Adrenal gland (tissue), 9 donors: ENCODE measurements at regions not wholly inside any gene's neighbourhood (a gene's known extent, or its start where the extent isn't known, plus 50 kb on each side); places are given as distances from the start of the nearest gene placed in this dataset.

Experiments used
- DNase-seq, 7 donors: peaks; one replicate each; pipeline ENCODE4 v3.0.0-alpha.2; 2019 to 2020
- H3K27ac ChIP-seq, 5 donors: fragments of 200-600 bp; sonication (generic) in 4 of 5; 1 replicate in 3 of 5; 2 replicates in 2 of 5; pipeline versions ENCODE4 v1.5.1 to v1.8.0; 2016 to 2020; ENCODE audit warnings: mild to moderate bottlenecking in 1 of 5
- H3K27me3 ChIP-seq: fragments of 200-600 bp; 2 replicates; pipeline ENCODE4 v1.8.0; 2021
- H3K36me3 ChIP-seq, 2 donors: fragments of 200-600 bp; replicated peaks in 1 of 2; 1 replicate in 1 of 2; 2 replicates in 1 of 2; pipeline versions ENCODE4 v1.5.1 to v1.8.0; 2018 to 2022
- H3K4me1 ChIP-seq, 2 donors: fragments of 200-600 bp; replicated peaks in 1 of 2; 1 replicate in 1 of 2; 2 replicates in 1 of 2; pipeline versions ENCODE4 v1.5.1 to v1.8.0; 2018 to 2021
- H3K4me3 ChIP-seq, 4 donors: fragments of 200-600 bp; sonication (generic) in 3 of 4; one replicate each; pipeline ENCODE4 v1.5.1; 2016 to 2018
- H3K9me3 ChIP-seq, 3 donors: fragments of 200-600 bp; sonication (generic) in 1 of 3; replicated peaks in 1 of 3; 1 replicate in 2 of 3; 2 replicates in 1 of 3; pipeline versions ENCODE4 v1.5.1 to v1.8.0; 2016 to 2021
- POLR2A ChIP-seq, 2 donors: fragments of 450-650 bp; IDR thresholded peaks; one replicate each; pipeline ENCODE4 v1.6.1; 2017; ENCODE audit warnings: antibody characterized with exemption in 2 of 2, mild to moderate bottlenecking in 2 of 2, moderate library complexity in 1 of 2
- WGBS, 4 donors: extraction: QIAGEN DNeasy Blood & Tissue Kit in 2 of 4; methylation state at CpG; one replicate each; pipeline versions ENCODE4 v1.1.5 to v1.1.7; 2013 to 2017; 5-methylcytosine and 5-hydroxymethylcytosine counted together
- intact Hi-C, 2 donors: fragments of 100-400 bp; cut with DNase I; formaldehyde crosslinking; loops; one replicate each; pipeline versions ENCODE4 v1.14.1 to v1.15.0; 2022 to 2023
- TF ChIP-seq, protein P1 (sequence below), 6 experiments: fragments of 450-650 bp in 4 of 6; fragments of 200-600 bp in 2 of 6; sonication (generic) in 1 of 6; IDR thresholded peaks; 1 replicate in 5 of 6; 2 replicates in 1 of 6; pipeline versions ENCODE4 v1.5.1 to v1.8.0; 2016 to 2021; ENCODE audit warnings: antibody characterized with exemption in 6 of 6, mild to moderate bottlenecking in 2 of 6, moderate library complexity in 1 of 6
- donor health status: healthy with polysubstance abuse.
- donor health status: Bipolar disorder and iron deficiency.
- donor health status: DM: yes; HTN: yes; CAD: no.
- donor health status: DM: no; HTN: no; CAD: no.
- donor health status: DM: no; HTN: no; CAD: no.

DNA sequence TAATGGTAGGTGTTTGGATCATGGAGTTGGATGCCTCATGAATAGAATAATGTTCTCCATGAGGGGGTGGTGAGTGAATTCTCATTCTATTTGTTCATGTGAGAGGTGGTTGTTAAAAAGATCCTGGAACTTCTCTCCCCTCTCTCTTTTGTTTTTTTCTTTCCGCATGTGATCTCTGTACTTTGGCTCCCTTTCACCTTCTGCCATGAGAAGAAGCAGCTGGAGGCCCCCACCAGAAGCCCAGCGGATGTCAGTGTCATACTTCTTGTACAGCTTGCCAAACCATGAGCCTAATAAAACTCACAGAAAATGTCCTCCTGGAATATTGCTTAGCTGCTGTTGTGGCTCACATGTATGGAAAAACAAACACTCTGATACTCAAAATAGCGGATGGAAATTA, 1212.3 kb upstream of the NCAM2 start:
- Histone ChIP-seq H3K4me1 (no peaks in the 10 kb centered on the region), H3K36me3 (no peaks in the 10 kb centered on the region), H3K27me3 (no peaks in the 10 kb centered on the region), H3K9me3 (no peaks in the 10 kb centered on the region), H3K27ac (no peak overlapping the region), H3K4me3 (no peak overlapping the region)
- TF ChIP-seq, protein P1, sequence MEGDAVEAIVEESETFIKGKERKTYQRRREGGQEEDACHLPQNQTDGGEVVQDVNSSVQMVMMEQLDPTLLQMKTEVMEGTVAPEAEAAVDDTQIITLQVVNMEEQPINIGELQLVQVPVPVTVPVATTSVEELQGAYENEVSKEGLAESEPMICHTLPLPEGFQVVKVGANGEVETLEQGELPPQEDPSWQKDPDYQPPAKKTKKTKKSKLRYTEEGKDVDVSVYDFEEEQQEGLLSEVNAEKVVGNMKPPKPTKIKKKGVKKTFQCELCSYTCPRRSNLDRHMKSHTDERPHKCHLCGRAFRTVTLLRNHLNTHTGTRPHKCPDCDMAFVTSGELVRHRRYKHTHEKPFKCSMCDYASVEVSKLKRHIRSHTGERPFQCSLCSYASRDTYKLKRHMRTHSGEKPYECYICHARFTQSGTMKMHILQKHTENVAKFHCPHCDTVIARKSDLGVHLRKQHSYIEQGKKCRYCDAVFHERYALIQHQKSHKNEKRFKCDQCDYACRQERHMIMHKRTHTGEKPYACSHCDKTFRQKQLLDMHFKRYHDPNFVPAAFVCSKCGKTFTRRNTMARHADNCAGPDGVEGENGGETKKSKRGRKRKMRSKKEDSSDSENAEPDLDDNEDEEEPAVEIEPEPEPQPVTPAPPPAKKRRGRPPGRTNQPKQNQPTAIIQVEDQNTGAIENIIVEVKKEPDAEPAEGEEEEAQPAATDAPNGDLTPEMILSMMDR (IDR thresholded peaks at IDR 0.05) = no peak
- TF ChIP-seq POLR2A (IDR thresholded peaks at IDR 0.05) = no peak
- DNase-seq = no peak
- 78 to 87% (median 81%) methylated on average over 3 of the region's 3 CpGs for whole genome bisulfite sequencing, 4 donors
- intact Hi-C loops = no loop called here

DNA sequence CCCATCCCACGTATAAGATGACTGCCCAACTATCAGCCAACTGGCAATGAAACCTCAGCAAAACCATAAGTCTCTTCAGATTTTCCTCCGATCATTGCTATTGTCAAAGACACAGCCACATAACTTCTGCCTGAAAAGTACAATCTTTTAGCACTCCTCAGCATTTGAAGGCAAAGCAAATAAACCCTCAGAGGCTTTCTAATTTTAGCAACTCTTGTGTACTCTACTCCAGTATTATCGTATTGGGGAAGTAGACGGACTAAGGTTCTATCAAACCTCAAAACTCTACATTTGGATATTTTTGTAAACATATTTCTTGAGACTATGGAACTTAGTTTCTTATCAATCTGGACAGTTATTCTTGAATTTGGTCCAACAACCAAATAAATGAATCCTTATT, 1206.2 kb upstream of the NCAM2 start:
- no peak overlapping the region for H3K27ac ChIP-seq
- WGBS, 4 donors = 64 to 74% (median 71%) methylated on average over 4 of the region's 4 CpGs
- TF ChIP-seq, protein P1 (IDR thresholded peaks at IDR 0.05) = no peak
- no peak for TF ChIP-seq POLR2A (IDR thresholded peaks at IDR 0.05)
- no peak overlapping the region for H3K4me3 ChIP-seq
- no peak for DNase-seq
- no peaks in the 10 kb centered on the region for H3K4me1 ChIP-seq
- no peaks in the 10 kb centered on the region for H3K9me3 ChIP-seq
- no peaks in the 10 kb centered on the region for H3K36me3 ChIP-seq
- no peaks in the 10 kb centered on the region for H3K27me3 ChIP-seq
- intact Hi-C loops = no loop called here

DNA sequence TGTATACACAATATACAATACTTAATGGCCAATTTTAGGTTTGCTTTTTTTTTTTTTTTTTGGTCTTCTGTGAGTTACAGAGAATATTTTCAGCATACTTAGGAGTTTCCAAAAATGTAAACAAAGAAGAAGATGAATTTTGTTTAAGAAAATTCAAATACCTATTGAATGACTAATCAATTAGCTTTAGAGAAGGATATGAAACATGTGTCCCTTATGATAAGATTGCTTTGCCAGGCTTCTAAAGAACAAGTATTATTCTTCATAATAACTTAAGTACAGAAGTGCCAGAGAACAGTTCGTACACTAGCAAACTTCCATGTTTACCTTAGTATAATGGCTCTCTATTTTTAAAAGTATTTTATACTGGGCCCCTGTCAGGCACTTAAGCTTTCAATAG, 1191.0 kb upstream of the NCAM2 start:
- Histone ChIP-seq H3K27me3 (no peaks in the 10 kb centered on the region), H3K9me3 (no peaks in the 10 kb centered on the region), H3K4me1 (no peaks in the 10 kb centered on the region), H3K4me3 (no peak overlapping the region), H3K27ac (no peak overlapping the region), H3K36me3 (no peaks in the 10 kb centered on the region)
- intact Hi-C loops = no loop called here
- 76 to 81% (median 78%) methylated on average over 1 of the region's 1 CpG for WGBS, 4 donors
- TF ChIP-seq, protein P1 (IDR thresholded peaks at IDR 0.05) = no peak
- TF ChIP-seq POLR2A (IDR thresholded peaks at IDR 0.05) = no peak
- DNase-seq = no peak

DNA sequence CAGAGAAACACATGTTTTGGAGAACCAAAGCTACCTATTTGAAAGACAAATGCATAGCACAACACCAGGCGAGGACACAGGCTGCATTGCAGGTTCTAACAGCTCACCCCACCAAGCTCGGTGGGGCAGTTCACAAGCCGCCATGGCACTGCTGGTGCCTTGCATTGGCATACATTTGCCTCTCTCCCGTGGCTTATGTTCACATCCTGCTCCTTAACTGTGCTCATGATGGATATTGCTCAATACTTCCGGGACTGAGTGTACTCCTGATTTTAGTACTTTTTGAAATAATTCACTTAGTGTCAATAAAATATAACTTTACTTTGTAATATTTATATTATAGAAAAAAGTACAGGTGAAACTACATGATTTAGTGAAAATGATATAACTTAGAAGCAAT, 1187.4 kb upstream of the NCAM2 start:
- Histone ChIP-seq H3K4me3 (no peak overlapping the region), H3K4me1 (no peaks in the 10 kb centered on the region), H3K9me3 (no peaks in the 10 kb centered on the region), H3K36me3 (no peaks in the 10 kb centered on the region), H3K27ac (no peak overlapping the region), H3K27me3 (no peaks in the 10 kb centered on the region)
- 58 to 82% (median 60%) methylated on average over 5 of the region's 5 CpGs for WGBS, 4 donors
- TF ChIP-seq POLR2A (IDR thresholded peaks at IDR 0.05) = no peak
- TF ChIP-seq, protein P1 (IDR thresholded peaks at IDR 0.05) = no peak
- intact Hi-C loops = no loop called here
- no peak for DNase-seq
